GM18508 (cell line): ENCODE measurements at regions not wholly inside any gene's neighbourhood (a gene's known extent, or its start where the extent isn't known, plus 50 kb on each side); places are given as distances from the start of the nearest gene placed in this dataset.
"Not testable (repeated sequence)": the region's sequence is repeated elsewhere in the genome, so short reads cannot be mapped to it uniquely, and the experiment has no call there.

Experiments
- ATAC-seq: cut with Tn5 transposase; IDR thresholded peaks from one replicate; pipeline ENCODE4 v1.9.1; 2021; ENCODE audit warnings: moderate number of reproducible peaks; ENCODE audit not compliant: insufficient read depth, unreplicated experiment

- not testable (repeated sequence) for ATAC-seq
Measured at GRCh38 chr3:94648270-94649180, 585.7 kb downstream of the NSUN3 start.

GRCh38 chr3:94654096-94654495 is 591.2 kb downstream of the NSUN3 start:
- no peak for ATAC-seq

GRCh38 chr3:94665922-94666321 is 603.1 kb downstream of the NSUN3 start:
- ATAC-seq, result no peak

DNA sequence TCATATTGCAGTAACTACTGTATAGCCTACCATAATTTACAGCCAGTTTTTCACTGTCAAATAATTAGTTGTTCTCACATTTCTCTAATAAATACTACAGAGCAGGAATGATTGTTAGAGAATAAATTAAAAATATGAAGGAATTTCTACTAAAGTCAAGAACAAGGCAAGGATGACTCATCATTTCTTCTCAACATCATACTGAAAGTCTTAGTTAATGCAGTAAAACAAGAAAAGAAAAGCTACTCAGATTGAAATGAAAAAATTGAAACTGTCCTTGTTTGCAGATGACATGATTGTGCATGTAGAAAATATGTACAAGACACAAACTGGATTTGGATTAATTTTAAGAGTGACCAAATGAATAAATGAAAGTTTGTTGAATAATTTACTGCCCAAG is 608.2 kb downstream of the NSUN3 start:
- no peak for ATAC-seq

DNA sequence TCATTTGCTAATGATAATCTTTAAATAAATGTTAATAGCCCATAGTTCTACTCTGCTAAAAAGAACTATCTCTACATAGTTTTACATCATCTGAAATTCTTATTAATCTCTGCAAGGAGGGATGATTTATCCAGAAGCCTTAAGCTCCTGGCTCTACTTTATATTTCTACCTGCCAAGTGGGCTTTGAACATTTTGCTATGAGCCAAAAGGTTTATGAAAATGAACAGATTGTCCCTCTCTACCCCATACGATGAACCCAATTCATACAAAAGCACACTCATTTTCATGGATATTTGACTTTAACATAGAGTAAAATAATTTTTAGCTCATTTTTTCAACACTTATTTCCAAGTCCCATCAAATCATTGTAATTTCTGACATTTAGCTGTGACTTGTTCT is 611.0 kb downstream of the NSUN3 start:
- no peak for ATAC-seq

DNA sequence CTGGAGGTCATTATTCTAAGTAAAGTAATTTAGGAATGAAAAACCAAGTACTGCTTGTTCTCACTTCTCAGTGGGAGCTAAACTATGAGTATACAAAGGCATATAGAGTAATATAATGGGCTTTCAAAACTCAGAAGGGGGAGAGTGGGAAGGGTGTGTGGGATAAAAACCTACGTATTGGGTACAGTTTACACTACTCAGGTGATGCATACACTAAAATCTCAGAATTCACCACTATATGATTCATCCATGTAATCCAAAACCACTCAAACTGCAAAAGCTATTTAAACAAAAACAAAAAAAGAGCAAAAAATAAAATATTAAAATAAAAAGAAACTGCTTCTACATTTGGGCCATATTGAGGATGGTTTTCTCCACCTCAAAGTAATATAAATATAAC is 623.3 kb downstream of the NSUN3 start:
- no peak for ATAC-seq

- no peak for ATAC-seq
Measured at GRCh38 chr3:94693997-94694640, 631.3 kb downstream of the NSUN3 start.

DNA sequence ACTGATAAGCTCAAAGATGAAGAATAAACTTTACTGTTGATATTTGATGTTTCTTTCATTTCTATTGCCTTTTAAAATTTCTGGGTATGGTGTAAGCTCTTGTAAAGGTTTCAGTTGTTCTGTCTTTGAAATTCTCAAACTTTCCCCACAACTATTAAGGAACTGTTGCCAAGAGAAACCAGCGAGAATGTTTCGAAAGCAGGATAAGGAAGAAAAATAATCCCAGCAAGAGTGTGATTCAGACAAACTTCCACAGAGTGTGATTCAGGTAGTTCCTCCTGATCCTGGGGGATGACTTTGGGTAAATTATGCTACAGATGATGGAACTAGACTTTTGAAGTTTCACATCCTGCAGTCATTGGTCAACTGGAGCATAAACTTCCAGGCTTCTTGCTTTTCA is 632.0 kb downstream of the NSUN3 start:
- no peak for ATAC-seq

DNA sequence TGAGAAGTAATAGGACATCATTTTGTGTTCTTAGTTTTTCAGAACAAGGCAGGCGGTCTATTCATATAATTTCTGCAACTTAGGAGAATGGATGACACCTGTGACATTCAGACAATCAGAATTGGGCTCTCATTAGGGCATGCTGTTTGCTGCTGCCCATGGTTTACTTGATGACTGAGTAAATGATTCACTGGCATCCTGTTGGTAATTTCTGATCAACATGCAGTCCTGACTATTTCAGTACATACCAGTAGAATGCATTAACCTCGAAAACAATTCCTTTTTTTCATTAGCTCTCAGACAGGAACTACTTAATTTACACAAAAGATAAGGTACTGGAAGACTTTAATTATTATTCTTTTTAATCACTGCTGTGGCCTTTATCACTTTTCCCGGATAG is 641.6 kb downstream of the NSUN3 start:
- no peak for ATAC-seq

GRCh38 chr3:94709249-94709902 is 646.5 kb downstream of the NSUN3 start:
- no peak for ATAC-seq

DNA sequence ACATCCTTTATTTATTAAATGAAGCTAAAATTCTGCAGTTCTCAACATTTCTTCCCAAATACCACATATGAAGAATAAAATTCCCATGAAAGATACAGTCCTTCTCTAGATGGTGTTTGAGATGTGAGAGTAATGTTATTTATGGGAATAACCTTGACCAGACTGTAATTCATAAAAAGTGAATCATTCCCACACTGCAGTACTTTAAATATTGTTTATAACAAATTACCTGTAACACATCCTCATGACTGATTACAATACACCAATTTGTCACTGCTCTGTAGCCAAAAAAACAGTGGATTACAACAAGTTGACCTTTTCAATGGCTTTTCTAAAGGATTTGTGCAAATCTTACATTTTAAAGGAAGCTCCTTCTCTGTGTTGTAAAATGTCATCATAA is 651.3 kb downstream of the NSUN3 start:
- no peak for ATAC-seq

DNA sequence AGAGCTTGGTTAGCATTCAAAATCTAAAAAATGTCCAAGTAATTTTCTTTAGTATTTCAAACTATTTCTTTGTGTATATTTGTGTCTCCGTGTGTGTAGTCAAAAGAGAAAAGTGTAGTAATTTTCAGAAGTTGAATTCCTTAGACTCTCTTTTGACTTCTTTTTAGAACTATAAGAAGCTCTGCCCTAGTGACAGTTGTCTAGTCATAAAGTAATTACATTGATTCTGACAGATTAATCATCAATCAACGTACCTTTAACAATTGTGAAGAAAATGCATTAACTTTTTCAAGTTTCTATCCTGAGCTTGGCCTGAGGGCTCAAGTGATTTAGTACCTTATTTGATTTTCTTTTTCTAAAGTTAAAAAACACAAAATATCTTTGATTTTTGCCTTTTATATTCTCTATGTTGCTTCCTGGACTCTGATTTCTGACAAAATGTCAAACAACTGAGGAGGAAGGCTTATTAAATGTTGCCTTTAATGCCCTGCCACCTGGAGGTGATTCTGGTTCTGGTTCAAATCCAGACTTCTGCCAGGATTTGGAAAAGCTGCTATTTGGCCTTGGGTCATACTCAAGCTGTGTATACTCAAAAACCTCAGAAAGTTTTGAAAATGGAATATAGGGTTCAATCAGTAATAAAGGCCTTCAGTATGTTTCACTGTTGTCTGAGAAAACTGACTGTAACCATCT is 653.6 kb downstream of the NSUN3 start:
- no peak for ATAC-seq

GRCh38 chr3:94734206-94734605 is 671.3 kb downstream of the NSUN3 start:
- ATAC-seq, result no peak

- ATAC-seq, result no peak
Measured at GRCh38 chr3:94735354-94735753, 672.5 kb downstream of the NSUN3 start.

- no peak for ATAC-seq
Measured at GRCh38 chr3:94737116-94737515, 674.3 kb downstream of the NSUN3 start.

DNA sequence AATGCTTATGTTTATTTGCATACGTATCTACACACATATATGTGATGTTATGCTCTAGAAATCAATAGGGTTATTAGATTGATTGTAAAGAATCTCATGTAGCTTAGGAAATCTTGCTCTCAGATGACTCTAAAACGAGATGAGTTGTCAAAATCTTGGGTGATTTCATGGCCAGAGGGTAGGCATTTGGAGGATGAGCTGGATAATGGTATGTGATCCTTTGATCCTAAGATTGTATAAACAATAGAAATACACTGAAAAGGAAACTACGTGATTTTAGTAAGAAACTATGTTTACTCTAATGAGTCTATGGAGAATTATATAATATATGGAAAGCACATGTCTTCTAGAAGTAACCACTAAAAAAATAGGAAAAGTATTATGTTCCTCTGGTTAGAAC is 676.6 kb downstream of the NSUN3 start:
- ATAC-seq, result no peak

DNA sequence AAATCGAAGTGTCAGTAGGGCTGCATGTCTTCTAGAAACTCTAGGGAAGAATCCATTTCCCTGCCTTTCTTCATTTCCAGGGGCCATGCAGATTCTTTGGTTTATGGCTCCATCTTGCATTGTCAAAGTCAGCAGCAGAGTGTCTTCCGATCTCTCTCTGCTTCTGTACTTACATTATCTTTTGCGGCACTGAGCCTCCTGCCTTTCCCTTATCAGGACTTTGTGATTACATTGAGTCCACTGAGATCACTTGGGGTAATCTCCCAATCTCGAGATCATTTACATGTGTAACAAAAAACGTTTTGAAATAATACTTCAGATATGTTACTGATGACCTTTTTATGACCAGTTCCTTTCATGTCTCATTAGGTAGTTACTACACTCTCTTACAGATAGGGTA is 695.9 kb downstream of the NSUN3 start:
- ATAC-seq, result no peak

DNA sequence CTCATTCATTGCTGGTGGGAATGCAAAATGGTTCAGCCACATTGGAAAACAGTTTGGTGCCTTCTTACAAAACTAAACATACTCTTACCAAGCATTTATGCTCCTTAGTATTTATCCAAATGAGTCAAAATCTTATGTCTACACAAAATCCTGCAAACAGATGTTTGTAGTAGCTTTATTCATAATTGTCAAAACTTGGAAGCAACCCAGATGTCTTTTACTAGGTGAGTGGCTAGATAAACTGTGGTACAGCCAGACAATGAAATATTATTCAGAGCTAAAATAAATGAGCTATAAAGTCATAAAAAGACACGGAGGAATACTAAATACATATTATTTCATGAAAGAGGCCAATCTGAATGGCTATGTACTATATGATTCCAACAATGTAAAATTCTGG is 709.5 kb downstream of the NSUN3 start:
- no peak for ATAC-seq

GRCh38 chr3:94775746-94776145 is 712.9 kb downstream of the NSUN3 start:
- ATAC-seq, result no peak

GRCh38 chr3:94776401-94776915 is 713.6 kb downstream of the NSUN3 start:
- ATAC-seq, result no peak
